ENCODE measurements at regions not wholly inside any gene's neighbourhood (a gene's known extent, or its start where the extent isn't known, plus 50 kb on each side); places are given as distances from the start of the nearest gene placed in this dataset.

GRCh38 chr2:12066116-12066515 lies 319.7 kb downstream of the LPIN1 start:
- DNase-seq (ENCODE audit: low read depth, low spot score) (no peak), ATAC-seq (no peak)
- intact Hi-C loops (cut with micrococcal nuclease; ENCODE audit: unreplicated experiment), result no loop called here
- H3K9me3 ChIP-seq (ENCODE audit: control insufficient read depth, insufficient read depth, low read depth, low read length), result no peaks in the 10 kb centered on the region
- H3K4me3 ChIP-seq (ENCODE audit: low read depth in 2 of 2, low read length in 2 of 2), result no peak overlapping the region
- no peaks in the 10 kb centered on the region for H3K4me1 ChIP-seq (ENCODE audit: control insufficient read depth, insufficient read depth, low read length)
- no peaks in the 10 kb centered on the region for H3K27me3 ChIP-seq (ENCODE audit: control insufficient read depth, insufficient read depth, low read length)
- in situ Hi-C loops (cut with HindIII; ENCODE audit: low pct_unique_long_range_greater_than_20kb, low sequenced_read_pairs), result no loop called here
- ChIA-PET CTCF (no interaction called here), POLR2A (no interaction called here)
- H3K27ac ChIP-seq (ENCODE audit: low read length), result no peak overlapping the region
- TF ChIP-seq CTCF (IDR thresholded peaks at IDR 0.05), result no peak
- TF ChIP-seq POLR2AphosphoS5 (IDR thresholded peaks at IDR 0.05; ENCODE audit: low read depth, low read length), result no peak
- TF ChIP-seq REST (IDR thresholded peaks at IDR 0.05; ENCODE audit: insufficient read depth in 1 of 2, low read depth in 2 of 2, low read length in 1 of 2), result no peak
- no peak for TF ChIP-seq TCF7L2 (IDR thresholded peaks at IDR 0.05; ENCODE audit: low read depth, low read length)
- no peak for TF ChIP-seq SIN3A (IDR thresholded peaks at IDR 0.05; ENCODE audit: borderline replicate concordance, insufficient read depth, low read depth, low read length)
- H3K36me3 ChIP-seq (ENCODE audit: control insufficient read depth, insufficient read depth, low read length), result no peaks in the 10 kb centered on the region
- no TSS peak for BruUV-seq (replicated peaks)

GRCh38 chr2:12066986-12067385 lies 320.6 kb downstream of the LPIN1 start:
- no peaks in the 10 kb centered on the region for H3K4me1 ChIP-seq (ENCODE audit: control insufficient read depth, insufficient read depth, low read length)
- H3K27me3 ChIP-seq (ENCODE audit: control insufficient read depth, insufficient read depth, low read length), result no peaks in the 10 kb centered on the region
- in situ Hi-C loops (cut with HindIII; ENCODE audit: low pct_unique_long_range_greater_than_20kb, low sequenced_read_pairs), result no loop called here
- DNase-seq (ENCODE audit: low read depth, low spot score) (no peak), ATAC-seq (no peak)
- intact Hi-C loops (cut with micrococcal nuclease; ENCODE audit: unreplicated experiment), result no loop called here
- TF ChIP-seq SIN3A (IDR thresholded peaks at IDR 0.05; ENCODE audit: borderline replicate concordance, insufficient read depth, low read depth, low read length), result no peak
- BruUV-seq (replicated peaks), result no TSS peak
- H3K36me3 ChIP-seq (ENCODE audit: control insufficient read depth, insufficient read depth, low read length), result no peaks in the 10 kb centered on the region
- CTCF ChIA-PET, result no interaction called here
- no peak overlapping the region for H3K4me3 ChIP-seq (ENCODE audit: low read depth in 2 of 2, low read length in 2 of 2)
- POLR2A ChIA-PET, result no interaction called here
- H3K27ac ChIP-seq (ENCODE audit: low read length), result no peak overlapping the region
- H3K9me3 ChIP-seq (ENCODE audit: control insufficient read depth, insufficient read depth, low read depth, low read length), result no peaks in the 10 kb centered on the region

GRCh38 chr2:12068796-12069538 lies 322.5 kb downstream of the LPIN1 start:
- ATAC-seq (no peak), DNase-seq (ENCODE audit: low read depth, low spot score) (no peak)
- ChIA-PET CTCF (no interaction called here), POLR2A (no interaction called here)
- intact Hi-C loops (cut with micrococcal nuclease; ENCODE audit: unreplicated experiment), result no loop called here
- no peaks in the 10 kb centered on the region for H3K9me3 ChIP-seq (ENCODE audit: control insufficient read depth, insufficient read depth, low read depth, low read length)
- H3K27me3 ChIP-seq (ENCODE audit: control insufficient read depth, insufficient read depth, low read length), result no peaks in the 10 kb centered on the region
- in situ Hi-C loops (cut with HindIII; ENCODE audit: low pct_unique_long_range_greater_than_20kb, low sequenced_read_pairs), result no loop called here
- no peaks in the 10 kb centered on the region for H3K4me1 ChIP-seq (ENCODE audit: control insufficient read depth, insufficient read depth, low read length)
- H3K36me3 ChIP-seq (ENCODE audit: control insufficient read depth, insufficient read depth, low read length), result no peaks in the 10 kb centered on the region
- no TSS peak for BruUV-seq (replicated peaks)
- TF ChIP-seq REST (IDR thresholded peaks at IDR 0.05; ENCODE audit: insufficient read depth in 1 of 2, low read depth in 2 of 2, low read length in 1 of 2) (no peak), TCF7L2 (IDR thresholded peaks at IDR 0.05; ENCODE audit: low read depth, low read length) (no peak), SIN3A (IDR thresholded peaks at IDR 0.05; ENCODE audit: borderline replicate concordance, insufficient read depth, low read depth, low read length) (no peak), POLR2AphosphoS5 (IDR thresholded peaks at IDR 0.05; ENCODE audit: low read depth, low read length) (no peak), CTCF (IDR thresholded peaks at IDR 0.05) (no peak)
- no peak overlapping the region for H3K27ac ChIP-seq (ENCODE audit: low read length)
- H3K4me3 ChIP-seq (ENCODE audit: low read depth in 2 of 2, low read length in 2 of 2), result no peak overlapping the region

Measured in Panc1 (cell line).